Endothelial cell of umbilical vein (primary cell): ENCODE measurements at regions not wholly inside any gene's neighbourhood (a gene's known extent, or its start where the extent isn't known, plus 50 kb on each side); places are given as distances from the start of the nearest gene placed in this dataset.

Experiments used
- BruUV-seq: library from RNA; stranded (reverse); fragments of 400-500 nt; replicated peaks from 2 replicates; lab custom pipeline; 2021; lab: Mats Ljungman, UMichigan
- CTCF ChIA-PET: fragments of 300-600, 350-600 bp; sonication (Branson Sonifier 250); formaldehyde crosslinking; loops from one replicate; lab custom pipeline; 2021; ENCODE audit warnings: antibody characterized with exemption, inconsistent platforms; lab: Charles Lee
- POLR2A ChIA-PET: fragments of 300-600, 350-600 bp; sonication (Branson Sonifier 250); formaldehyde crosslinking; loops from one replicate; lab custom pipeline; 2021; ENCODE audit warnings: antibody characterized with exemption, inconsistent platforms; lab: Charles Lee
- DNase-seq: peaks from one replicate; pipeline ENCODE4 v3.0.0-alpha.2; 2011; ENCODE audit warnings: low read depth, low spot score
- FAIRE-seq: peaks from 2 replicates; lab custom pipeline; 2011; peaks lifted over from hg19 to GRCh38; lab: Jason Lieb, UNC
- H2AFZ ChIP-seq: 2 replicates; pipeline ENCODE4 v1.6.0; 2012; ENCODE audit warnings: low read depth, low read length, control low read depth, inconsistent platforms
- H3K27ac ChIP-seq: 2 replicates; pipeline ENCODE4 v1.5.1; 2011; ENCODE audit warnings: low read depth, mild to moderate bottlenecking, control low read depth, low read length, moderate library complexity; ENCODE audit not compliant: insufficient read depth
- H3K27me3 ChIP-seq, 2 experiments: 2 replicates each; pipeline versions ENCODE4 v1.6.0 to v1.6.1; 2011; ENCODE audit warnings: low read length in 2 of 2, mixed read lengths in 1 of 2; ENCODE audit not compliant: control insufficient read depth in 2 of 2, insufficient read depth in 2 of 2
- H3K36me3 ChIP-seq, 2 experiments: 2 replicates in 1 of 2; 3 replicates in 1 of 2; pipeline ENCODE4 v1.5.1; 2011; ENCODE audit warnings: low read length in 2 of 2, mild to moderate bottlenecking in 1 of 2, moderate library complexity in 1 of 2; ENCODE audit not compliant: control insufficient read depth in 2 of 2, insufficient read depth in 2 of 2; ENCODE audit errors: extremely low read depth in 1 of 2
- H3K4me1 ChIP-seq: 3 replicates; pipeline ENCODE4 v1.5.1; 2011; ENCODE audit warnings: mild to moderate bottlenecking, low read length; ENCODE audit not compliant: control insufficient read depth, insufficient read depth; ENCODE audit errors: extremely low read depth
- H3K4me2 ChIP-seq: 2 replicates; pipeline ENCODE4 v1.6.1; 2011; ENCODE audit warnings: low read length, control low read depth, mixed read lengths; ENCODE audit not compliant: insufficient read depth
- H3K4me3 ChIP-seq, 3 experiments: fragments of 200-600 bp in 1 of 3; sonication (generic), shearing (Covaris generic) in 1 of 3; replicated peaks in 1 of 3; 2 replicates each; pipeline ENCODE4 v1.5.1; 2011 to 2016; ENCODE audit warnings: control low read depth in 3 of 3, low read length in 3 of 3, mild to moderate bottlenecking in 2 of 3, inconsistent platforms in 1 of 3, low read depth in 1 of 3, moderate library complexity in 1 of 3; ENCODE audit not compliant: insufficient read depth in 1 of 3
- H3K79me2 ChIP-seq: 2 replicates; pipeline ENCODE4 v1.6.0; 2012; ENCODE audit warnings: low read length, inconsistent platforms; ENCODE audit not compliant: control insufficient read depth, insufficient read depth
- H3K9ac ChIP-seq: replicated peaks from 2 replicates; pipeline ENCODE3; 2011; ENCODE audit warnings: low read length, control low read depth; ENCODE audit not compliant: insufficient read depth; ENCODE audit errors: extremely low read depth
- H3K9me1 ChIP-seq: replicated peaks from 3 replicates; pipeline ENCODE4 v1.6.0; 2011; ENCODE audit warnings: mild to moderate bottlenecking, low read length; ENCODE audit not compliant: control insufficient read depth, insufficient read depth; ENCODE audit errors: extremely low read depth
- H3K9me3 ChIP-seq: replicated peaks from 2 replicates; pipeline ENCODE4 v1.5.1; 2012; ENCODE audit warnings: low read length, inconsistent platforms; ENCODE audit not compliant: control insufficient read depth, insufficient read depth
- H4K20me1 ChIP-seq: replicated peaks from 2 replicates; pipeline ENCODE3; 2011; ENCODE audit warnings: mild to moderate bottlenecking, low read length; ENCODE audit not compliant: control insufficient read depth, insufficient read depth; ENCODE audit errors: extremely low read depth
- JUN ChIP-seq: IDR thresholded peaks from 2 replicates; pipeline ENCODE4 v1.6.1; 2011; ENCODE audit warnings: borderline replicate concordance, low read depth; ENCODE audit not compliant: insufficient read length, insufficient read depth
- MYC ChIP-seq: IDR thresholded peaks from one replicate; pipeline ENCODE4 v1.6.1; 2011; ENCODE audit warnings: mild to moderate bottlenecking, low read depth, low read length
- POLR2A ChIP-seq: IDR thresholded peaks from 2 replicates; pipeline ENCODE4 v1.6.1; 2012; ENCODE audit warnings: low read depth, mild to moderate bottlenecking, control low read depth, low read length
- POLR2AphosphoS5 ChIP-seq: IDR thresholded peaks from 2 replicates; pipeline ENCODE4 v1.6.1; 2012; ENCODE audit warnings: low read depth, mild to moderate bottlenecking, control low read depth, low read length, moderate library complexity; ENCODE audit not compliant: insufficient read depth
- dilution Hi-C: fragments of 300-500 bp; cut with MboI; formaldehyde crosslinking; loops from one replicate; pipeline ENCODE4 v1.15.0; 2019; ENCODE audit warnings: low sequenced_read_pairs; ENCODE audit not compliant: extremely low pct_ligation_motif_present
- intact Hi-C: fragments of 100-400 bp; cut with micrococcal nuclease; formaldehyde crosslinking; loops from one replicate; pipeline ENCODE4 v1.10.0; 2022

DNA sequence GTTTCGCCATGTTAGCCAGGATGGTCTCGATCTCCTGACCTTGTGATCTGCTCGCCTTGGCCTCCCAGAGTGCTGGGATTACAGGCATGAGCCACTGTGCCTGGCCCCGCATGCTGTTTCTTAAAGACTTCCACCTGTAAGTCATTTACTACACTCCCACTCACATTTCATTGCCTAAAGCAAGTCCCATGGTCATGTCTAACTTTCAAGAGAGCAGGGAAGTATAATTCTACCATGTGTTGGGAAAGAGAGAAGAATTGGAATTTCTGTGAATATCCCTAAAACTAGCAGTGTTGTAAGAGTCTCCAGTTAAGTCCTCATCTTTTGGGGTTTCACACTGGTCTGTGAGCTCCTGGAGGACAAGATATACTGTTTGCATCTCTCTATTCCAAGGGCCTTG is 139.7 kb downstream of the EMP1 start:
- no peak overlapping the region for H3K9ac ChIP-seq
- no peak overlapping the region for H2AFZ ChIP-seq
- H3K36me3 ChIP-seq: no peaks in the 10 kb centered on the region
- H3K79me2 ChIP-seq: no peaks in the 10 kb centered on the region
- no peaks in the 10 kb centered on the region for H3K9me1 ChIP-seq
- intact Hi-C loops: no loop called here
- ChIA-PET POLR2A (no interaction called here), CTCF (no interaction called here)
- TF ChIP-seq POLR2AphosphoS5: no peak
- no peaks in the 10 kb centered on the region for H3K9me3 ChIP-seq
- H3K4me1 ChIP-seq: no peaks in the 10 kb centered on the region
- no TSS peak for BruUV-seq
- H3K27ac ChIP-seq: no peak overlapping the region
- no peaks in the 10 kb centered on the region for H3K27me3 ChIP-seq
- DNase-seq: no peak
- no peak overlapping the region for H3K4me2 ChIP-seq
- FAIRE-seq: no peak
- H4K20me1 ChIP-seq: no peaks in the 10 kb centered on the region
- dilution Hi-C loops: no loop called here
- H3K4me3 ChIP-seq: no peak overlapping the region

DNA sequence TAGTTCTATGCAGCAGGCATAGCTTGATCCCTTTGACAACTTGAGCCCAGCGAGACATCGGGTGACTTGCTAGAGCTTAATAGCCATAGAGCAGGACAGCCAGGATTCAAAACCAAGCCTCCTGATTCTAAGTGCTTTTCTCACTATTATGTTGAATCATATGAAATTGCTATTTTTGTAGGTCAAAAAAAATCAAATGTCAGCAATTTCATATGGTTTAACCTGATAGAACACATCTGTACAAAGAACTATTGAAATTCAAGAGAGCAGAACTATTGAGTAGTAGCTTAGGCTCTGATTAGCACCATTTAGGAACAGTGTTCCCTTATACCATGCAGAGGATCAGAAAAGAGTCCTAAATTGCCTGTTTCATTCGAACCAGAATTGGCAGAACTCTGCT is 132.0 kb downstream of the EMP1 start:
- intact Hi-C loops (no loop called here), dilution Hi-C loops (no loop called here)
- Histone ChIP-seq H3K9me1 (no peaks in the 10 kb centered on the region), H3K27me3 (peaks cover 0 to 2% of the 10 kb centered on the region in 2 experiments), H3K36me3 (no peaks in the 10 kb centered on the region), H3K4me1 (no peaks in the 10 kb centered on the region), H3K9me3 (no peaks in the 10 kb centered on the region), H3K4me2 (no peak overlapping the region), H3K79me2 (no peaks in the 10 kb centered on the region), H3K4me3 (no peak overlapping the region), H3K9ac (no peak overlapping the region), H2AFZ (no peak overlapping the region), H3K27ac (no peak overlapping the region), H4K20me1 (no peaks in the 10 kb centered on the region)
- FAIRE-seq (no peak), DNase-seq (no peak)
- TF ChIP-seq JUN (no peak), MYC (no peak), POLR2A (no peak)
- no TSS peak for BruUV-seq
- POLR2A ChIA-PET: no interaction called here
- CTCF ChIA-PET: interaction anchor here (1.5 kb wide), 1 partner anchor 73 kb away, joined by 6 read pairs; no protein-coding TSS in a partner anchor
